ENCODE measurements at regions not wholly inside any gene's neighbourhood (a gene's known extent, or its start where the extent isn't known, plus 50 kb on each side); places are given as distances from the start of the nearest gene placed in this dataset.

- TF ChIP-seq ISL1 (CRISPR knock-in tag; IDR thresholded peaks at IDR 0.05) (no peak), GLIS3 (CRISPR knock-in tag; IDR thresholded peaks at IDR 0.05) (no peak), BACH2 (CRISPR knock-in tag; IDR thresholded peaks at IDR 0.05; ENCODE audit: borderline replicate concordance) (no peak), RARB (CRISPR knock-in tag; IDR thresholded peaks at IDR 0.05) (no peak)
Measured at GRCh38 chr1:239218301-239218700, 168.1 kb upstream of the CHRM3 start (continued).

GRCh38 chr1:239212811-239213220, 173.6 kb upstream of the CHRM3 start:
- no peak for TF ChIP-seq ISL1 (CRISPR knock-in tag; IDR thresholded peaks at IDR 0.05)
- TF ChIP-seq ZNF8 (CRISPR knock-in tag; IDR thresholded peaks at IDR 0.05): no peak
- no peak for TF ChIP-seq TOX (CRISPR knock-in tag; IDR thresholded peaks at IDR 0.05; ENCODE audit: borderline replicate concordance)
- TF ChIP-seq GLIS3 (CRISPR knock-in tag; IDR thresholded peaks at IDR 0.05): no peak
- TF ChIP-seq POU6F1 (CRISPR knock-in tag; IDR thresholded peaks at IDR 0.05; ENCODE audit: borderline replicate concordance, low read depth): no peak
- TF ChIP-seq ZNF565 (CRISPR knock-in tag; conservative IDR thresholded peaks at IDR 0.05; ENCODE audit: low read depth): no peak
- no peak for TF ChIP-seq ZFP30 (CRISPR knock-in tag; IDR thresholded peaks at IDR 0.05)
- no peak for TF ChIP-seq ZNF70 (CRISPR knock-in tag; IDR thresholded peaks at IDR 0.05)
- TF ChIP-seq CREB5 (CRISPR knock-in tag; IDR thresholded peaks at IDR 0.05; ENCODE audit: low read depth): no peak
- TF ChIP-seq SNAI2 (CRISPR knock-in tag; IDR thresholded peaks at IDR 0.05): no peak
- no peak for TF ChIP-seq ARNTL (CRISPR knock-in tag; IDR thresholded peaks at IDR 0.05; ENCODE audit: borderline replicate concordance, low read depth)
- no peak for TF ChIP-seq OSR1 (CRISPR knock-in tag; IDR thresholded peaks at IDR 0.05)
- no peak for TF ChIP-seq ZC3H10 (CRISPR knock-in tag; IDR thresholded peaks at IDR 0.05)
- no peak for TF ChIP-seq PATZ1 (CRISPR knock-in tag; IDR thresholded peaks at IDR 0.05; ENCODE audit: borderline replicate concordance)
- no peak for TF ChIP-seq TCF4 (CRISPR knock-in tag; IDR thresholded peaks at IDR 0.05; ENCODE audit: borderline replicate concordance)
- TF ChIP-seq CSRNP3 (CRISPR knock-in tag; IDR thresholded peaks at IDR 0.05): no peak
- no peak for ATAC-seq

- no peak for TF ChIP-seq CSRNP3 (CRISPR knock-in tag; IDR thresholded peaks at IDR 0.05)
- TF ChIP-seq ISL1 (CRISPR knock-in tag; IDR thresholded peaks at IDR 0.05): no peak
- TF ChIP-seq ZNF8 (CRISPR knock-in tag; IDR thresholded peaks at IDR 0.05): no peak
- no peak for TF ChIP-seq TCF4 (CRISPR knock-in tag; IDR thresholded peaks at IDR 0.05; ENCODE audit: borderline replicate concordance)
- TF ChIP-seq PATZ1 (CRISPR knock-in tag; IDR thresholded peaks at IDR 0.05; ENCODE audit: borderline replicate concordance): no peak
- TF ChIP-seq ARNTL (CRISPR knock-in tag; IDR thresholded peaks at IDR 0.05; ENCODE audit: borderline replicate concordance, low read depth): no peak
- TF ChIP-seq ESRRG (CRISPR knock-in tag; IDR thresholded peaks at IDR 0.05): no peak
- TF ChIP-seq ZFP30 (CRISPR knock-in tag; IDR thresholded peaks at IDR 0.05): no peak
- no peak for TF ChIP-seq ZC3H10 (CRISPR knock-in tag; IDR thresholded peaks at IDR 0.05)
- TF ChIP-seq CREB5 (CRISPR knock-in tag; IDR thresholded peaks at IDR 0.05; ENCODE audit: low read depth): no peak
- no peak for TF ChIP-seq BACH2 (CRISPR knock-in tag; IDR thresholded peaks at IDR 0.05; ENCODE audit: borderline replicate concordance)
- TF ChIP-seq SNAI2 (CRISPR knock-in tag; IDR thresholded peaks at IDR 0.05): no peak
- no peak for TF ChIP-seq PPARA (CRISPR knock-in tag; IDR thresholded peaks at IDR 0.05; ENCODE audit: borderline replicate concordance)
- no peak for TF ChIP-seq TSHZ2 (CRISPR knock-in tag; IDR thresholded peaks at IDR 0.05)
- no peak for TF ChIP-seq ZFP3 (CRISPR knock-in tag; IDR thresholded peaks at IDR 0.05)
- no peak for ATAC-seq
Measured at GRCh38 chr1:239209591-239209990, 176.8 kb upstream of the CHRM3 start.

All from SK-N-SH treated with all-trans-retinoic acid at 6 μM for 48 hours (cell line).